ENCODE measurements at regions not wholly inside any gene's neighbourhood (a gene's known extent, or its start where the extent isn't known, plus 50 kb on each side); places are given as distances from the start of the nearest gene placed in this dataset.

- no peaks in the 10 kb centered on the region for H3K36me3 ChIP-seq (ENCODE audit: control insufficient read depth in 4 of 4, insufficient read depth in 3 of 4, low read depth in 1 of 4, low read length in 3 of 4)
- H3K4me1 ChIP-seq (ENCODE audit: control insufficient read depth in 4 of 4, insufficient read depth in 4 of 4, low read length in 3 of 4) = peaks cover 0 to 2% (median 0%) of the 10 kb centered on the region in 4 donors
- H3K9ac ChIP-seq (ENCODE audit: low read depth in 1 of 2, low read length in 2 of 2) = no peak overlapping the region
- H3K27ac ChIP-seq (ENCODE audit: low read depth in 1 of 2, low read length in 2 of 2) = no peak overlapping the region
- H3K4me3 ChIP-seq (ENCODE audit: low read depth in 1 of 3, low read length in 3 of 3) = no peak overlapping the region
- peaks cover 0 to 7% (median 1%) of the 10 kb centered on the region in 4 donors for H3K9me3 ChIP-seq (ENCODE audit: control insufficient read depth in 4 of 4, low read length in 3 of 4)
- WGBS = 82% methylated on average over 8 of the region's 8 CpGs
- no peak for DNase-seq (ENCODE audit: low spot score)
- TF ChIP-seq TAF1 (conservative IDR thresholded peaks at IDR 0.05) = no peak
- no peak for TF ChIP-seq EGR1 (IDR thresholded peaks at IDR 0.05; ENCODE audit: low read depth in 2 of 2)
- TF ChIP-seq SP1 (IDR thresholded peaks at IDR 0.05) = no peak
- H3K27me3 ChIP-seq (ENCODE audit: control insufficient read depth in 4 of 4, insufficient read depth in 4 of 4, low read length in 3 of 4) = no peaks in the 10 kb centered on the region
Observed at GRCh38 chr20:52921340-52921739, 50.8 kb upstream of the TSHZ2 start.

DNA sequence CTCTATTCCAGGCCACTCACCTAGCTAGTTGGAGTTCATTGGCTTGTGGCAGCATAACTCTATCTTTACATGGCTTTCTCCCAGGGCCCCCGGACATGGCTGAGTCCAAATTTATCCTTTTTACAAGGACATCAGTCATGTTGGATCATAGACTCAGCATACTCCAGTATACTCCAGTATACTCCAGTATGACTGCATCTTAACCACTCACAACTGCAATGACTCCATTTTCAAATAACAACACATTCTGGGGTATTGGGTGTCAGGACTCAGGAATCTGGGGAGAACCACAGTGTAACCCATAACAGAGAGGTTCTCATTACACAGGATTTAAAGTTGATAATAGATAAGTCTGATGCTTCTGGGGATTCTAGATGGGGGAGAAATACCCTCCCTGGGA, 53.8 kb upstream of the TSHZ2 start:
- no peak for DNase-seq (ENCODE audit: low spot score)
- no peak overlapping the region for H3K4me3 ChIP-seq (ENCODE audit: low read depth in 1 of 3, low read length in 3 of 3)
- TF ChIP-seq RAD21 (IDR thresholded peaks at IDR 0.05) = no peak
- TF ChIP-seq, protein P1, sequence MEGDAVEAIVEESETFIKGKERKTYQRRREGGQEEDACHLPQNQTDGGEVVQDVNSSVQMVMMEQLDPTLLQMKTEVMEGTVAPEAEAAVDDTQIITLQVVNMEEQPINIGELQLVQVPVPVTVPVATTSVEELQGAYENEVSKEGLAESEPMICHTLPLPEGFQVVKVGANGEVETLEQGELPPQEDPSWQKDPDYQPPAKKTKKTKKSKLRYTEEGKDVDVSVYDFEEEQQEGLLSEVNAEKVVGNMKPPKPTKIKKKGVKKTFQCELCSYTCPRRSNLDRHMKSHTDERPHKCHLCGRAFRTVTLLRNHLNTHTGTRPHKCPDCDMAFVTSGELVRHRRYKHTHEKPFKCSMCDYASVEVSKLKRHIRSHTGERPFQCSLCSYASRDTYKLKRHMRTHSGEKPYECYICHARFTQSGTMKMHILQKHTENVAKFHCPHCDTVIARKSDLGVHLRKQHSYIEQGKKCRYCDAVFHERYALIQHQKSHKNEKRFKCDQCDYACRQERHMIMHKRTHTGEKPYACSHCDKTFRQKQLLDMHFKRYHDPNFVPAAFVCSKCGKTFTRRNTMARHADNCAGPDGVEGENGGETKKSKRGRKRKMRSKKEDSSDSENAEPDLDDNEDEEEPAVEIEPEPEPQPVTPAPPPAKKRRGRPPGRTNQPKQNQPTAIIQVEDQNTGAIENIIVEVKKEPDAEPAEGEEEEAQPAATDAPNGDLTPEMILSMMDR (IDR thresholded peaks at IDR 0.05; ENCODE audit: low read depth, low read length, missing input control) = no peak
- TF ChIP-seq, protein P2, sequence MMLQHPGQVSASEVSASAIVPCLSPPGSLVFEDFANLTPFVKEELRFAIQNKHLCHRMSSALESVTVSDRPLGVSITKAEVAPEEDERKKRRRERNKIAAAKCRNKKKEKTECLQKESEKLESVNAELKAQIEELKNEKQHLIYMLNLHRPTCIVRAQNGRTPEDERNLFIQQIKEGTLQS (IDR thresholded peaks at IDR 0.05) = no peak
- no peak for TF ChIP-seq HNF4A (conservative IDR thresholded peaks at IDR 0.05)
- TF ChIP-seq GABPA (IDR thresholded peaks at IDR 0.05 in 1 of 2, conservative IDR thresholded peaks at IDR 0.05 in 1 of 2) = no peak
- TF ChIP-seq SP1 (IDR thresholded peaks at IDR 0.05) = no peak
- no peak for TF ChIP-seq MAX (IDR thresholded peaks at IDR 0.05)
- TF ChIP-seq RXRA (IDR thresholded peaks at IDR 0.05) = no peak
- TF ChIP-seq EGR1 (IDR thresholded peaks at IDR 0.05; ENCODE audit: low read depth in 2 of 2) = no peak
- no peak for TF ChIP-seq HNF4G (IDR thresholded peaks at IDR 0.05)
- no peak for TF ChIP-seq YY1 (IDR thresholded peaks at IDR 0.05)
- TF ChIP-seq FOXA1 (IDR thresholded peaks at IDR 0.05) = no peak
- no peak for TF ChIP-seq REST (IDR thresholded peaks at IDR 0.05)
- no peak for TF ChIP-seq JUND (IDR thresholded peaks at IDR 0.05)
- no peak for TF ChIP-seq ZBTB33 (IDR thresholded peaks at IDR 0.05)
- no peak for TF ChIP-seq TAF1 (conservative IDR thresholded peaks at IDR 0.05)
- no peak for TF ChIP-seq NR2F2 (IDR thresholded peaks at IDR 0.05)
- no peak for TF ChIP-seq FOXA2 (IDR thresholded peaks at IDR 0.05)
- peaks cover 0 to 8% (median 0%) of the 10 kb centered on the region in 4 donors for H3K4me1 ChIP-seq (ENCODE audit: control insufficient read depth in 4 of 4, insufficient read depth in 4 of 4, low read length in 3 of 4)
- no peak overlapping the region for H3K9ac ChIP-seq (ENCODE audit: low read depth in 1 of 2, low read length in 2 of 2)
- peaks cover 0 to 25% (median 9%) of the 10 kb centered on the region in 4 donors for H3K9me3 ChIP-seq (ENCODE audit: control insufficient read depth in 4 of 4, low read length in 3 of 4)
- no peaks in the 10 kb centered on the region for H3K27me3 ChIP-seq (ENCODE audit: control insufficient read depth in 4 of 4, insufficient read depth in 4 of 4, low read length in 3 of 4)
- 90% methylated on average over 1 of the region's 1 CpG for WGBS
- H3K27ac ChIP-seq (ENCODE audit: low read depth in 1 of 2, low read length in 2 of 2) = no peak overlapping the region
- no peaks in the 10 kb centered on the region for H3K36me3 ChIP-seq (ENCODE audit: control insufficient read depth in 4 of 4, insufficient read depth in 3 of 4, low read depth in 1 of 4, low read length in 3 of 4)
